GM12891 (cell line): ENCODE measurements at regions not wholly inside any gene's neighbourhood (a gene's known extent, or its start where the extent isn't known, plus 50 kb on each side); places are given as distances from the start of the nearest gene placed in this dataset.

Experiments used
- POLR2A ChIP-seq: IDR thresholded peaks from 2 replicates; pipeline ENCODE4 v1.6.1; 2011; ENCODE audit warnings: low read depth, low read length, control low read depth
- POLR2AphosphoS5 ChIP-seq: IDR thresholded peaks from 2 replicates; pipeline ENCODE4 v1.6.1; 2011; ENCODE audit warnings: low read depth, low read length, control low read depth
- TAF1 ChIP-seq: IDR thresholded peaks from 2 replicates; pipeline ENCODE4 v1.6.1; 2011; ENCODE audit warnings: low read depth, low read length, control low read depth

GRCh38 chr1:116855773-116856201, 53.9 kb upstream of the PTGFRN start:
- TF ChIP-seq POLR2AphosphoS5 (no peak), POLR2A (no peak), TAF1 (no peak)
